ENCODE measurements at regions not wholly inside any gene's neighbourhood (a gene's known extent, or its start where the extent isn't known, plus 50 kb on each side); places are given as distances from the start of the nearest gene placed in this dataset.
"Not testable (repeated sequence)": the region's sequence is repeated elsewhere in the genome, so short reads cannot be mapped to it uniquely, and the experiment has no call there.

GRCh38 chr13:64248371-64249065, 2832.9 kb upstream of the PCDH20 start:
- DNase-seq = no peak

- no peak for DNase-seq
Measured at GRCh38 chr13:64239372-64239771, 2823.7 kb upstream of the PCDH20 start.

GRCh38 chr13:64234255-64234654, 2818.6 kb upstream of the PCDH20 start:
- no peak for DNase-seq

GRCh38 chr13:64223016-64223415, 2807.4 kb upstream of the PCDH20 start:
- no peak for DNase-seq

GRCh38 chr13:64206430-64207225, 2791.0 kb upstream of the PCDH20 start:
- DNase-seq = no peak

GRCh38 chr13:64202517-64202916, 2786.9 kb upstream of the PCDH20 start:
- DNase-seq = no peak

- DNase-seq = no peak
Measured at GRCh38 chr13:64197232-64197631, 2781.6 kb upstream of the PCDH20 start.

- DNase-seq = no peak
Measured at GRCh38 chr13:64186503-64187250, 2771.0 kb upstream of the PCDH20 start.

- DNase-seq = no peak
Measured at GRCh38 chr13:64186071-64186470, 2770.4 kb upstream of the PCDH20 start.

GRCh38 chr13:64180756-64181155, 2765.1 kb upstream of the PCDH20 start:
- no peak for DNase-seq

GRCh38 chr13:64165826-64166225, 2750.2 kb upstream of the PCDH20 start:
- no peak for DNase-seq

GRCh38 chr13:64164435-64164834, 2748.8 kb upstream of the PCDH20 start:
- DNase-seq = no peak

- no peak for DNase-seq
Measured at GRCh38 chr13:64160479-64160878, 2744.8 kb upstream of the PCDH20 start.

- no peak for DNase-seq
Measured at GRCh38 chr13:64158908-64159307, 2743.3 kb upstream of the PCDH20 start.

- DNase-seq = no peak
Measured at GRCh38 chr13:64154514-64154913, 2738.9 kb upstream of the PCDH20 start.

GRCh38 chr13:64130600-64130999, 2715.0 kb upstream of the PCDH20 start:
- no peak for DNase-seq

- no peak for DNase-seq
Measured at GRCh38 chr13:64130171-64130570, 2714.5 kb upstream of the PCDH20 start.

- no peak for DNase-seq
Measured at GRCh38 chr13:64127856-64128255, 2712.2 kb upstream of the PCDH20 start.

GRCh38 chr13:64127192-64127591, 2711.5 kb upstream of the PCDH20 start:
- no peak for DNase-seq

GRCh38 chr13:64121023-64121709, 2705.5 kb upstream of the PCDH20 start:
- DNase-seq = not testable (repeated sequence)

GRCh38 chr13:64099994-64100393, 2684.3 kb upstream of the PCDH20 start:
- DNase-seq = no peak

- no peak for DNase-seq
Measured at GRCh38 chr13:64090311-64090710, 2674.7 kb upstream of the PCDH20 start.

GRCh38 chr13:64088491-64088890, 2672.8 kb upstream of the PCDH20 start:
- no peak for DNase-seq
